ENCODE measurements at regions not wholly inside any gene's neighbourhood (a gene's known extent, or its start where the extent isn't known, plus 50 kb on each side); places are given as distances from the start of the nearest gene placed in this dataset.
"Not testable (repeated sequence)": the region's sequence is repeated elsewhere in the genome, so short reads cannot be mapped to it uniquely, and the experiment has no call there.

GRCh38 chr10:9913876-9914514 is 1103.7 kb upstream of the CELF2 start:
- DNase-seq: no peak

GRCh38 chr10:9921544-9921943 is 1096.1 kb upstream of the CELF2 start:
- no peak for DNase-seq

- DNase-seq: no peak
These were observed 1095.4 kb upstream of the CELF2 start for GRCh38 chr10:9922126-9922870.

- DNase-seq: no peak
These were observed 1091.7 kb upstream of the CELF2 start for GRCh38 chr10:9926003-9926402.

- no peak for DNase-seq
These were observed 1090.8 kb upstream of the CELF2 start for GRCh38 chr10:9926881-9927280.

- no peak for DNase-seq
These were observed 1078.0 kb upstream of the CELF2 start for GRCh38 chr10:9939716-9940115.

- no peak for DNase-seq
These were observed 1073.0 kb upstream of the CELF2 start for GRCh38 chr10:9944690-9945089.

- no peak for DNase-seq
These were observed 1067.6 kb upstream of the CELF2 start for GRCh38 chr10:9950070-9950469.

- DNase-seq: no peak
These were observed 1066.0 kb upstream of the CELF2 start for GRCh38 chr10:9951481-9952257.

- no peak for DNase-seq
These were observed 1060.3 kb upstream of the CELF2 start for GRCh38 chr10:9957351-9957750.

- DNase-seq: not testable (repeated sequence)
These were observed 1059.8 kb upstream of the CELF2 start for GRCh38 chr10:9957876-9958275.

- DNase-seq: no peak
These were observed 1052.3 kb upstream of the CELF2 start for GRCh38 chr10:9965341-9965740.

GRCh38 chr10:9986786-9987185 is 1030.9 kb upstream of the CELF2 start:
- DNase-seq: no peak

- DNase-seq: no peak
These were observed 1030.5 kb upstream of the CELF2 start for GRCh38 chr10:9987197-9987596.

GRCh38 chr10:9992661-9993060 is 1025.0 kb upstream of the CELF2 start:
- no peak for DNase-seq

- no peak for DNase-seq
These were observed 1023.5 kb upstream of the CELF2 start for GRCh38 chr10:9994131-9994530.

GRCh38 chr10:9999627-10000026 is 1018.0 kb upstream of the CELF2 start:
- DNase-seq: no peak

GRCh38 chr10:10007957-10008356 is 1009.7 kb upstream of the CELF2 start:
- DNase-seq: no peak

- DNase-seq: no peak
These were observed 1007.3 kb upstream of the CELF2 start for GRCh38 chr10:10010397-10010796.

GRCh38 chr10:10014846-10015245 is 1002.8 kb upstream of the CELF2 start:
- DNase-seq: no peak

GRCh38 chr10:10017716-10018115 is 1000.0 kb upstream of the CELF2 start:
- DNase-seq: no peak

- DNase-seq: no peak
These were observed 996.7 kb upstream of the CELF2 start for GRCh38 chr10:10020945-10021344.

GRCh38 chr10:10032991-10033390 is 984.7 kb upstream of the CELF2 start:
- DNase-seq: no peak

GRCh38 chr10:10038348-10038747 is 979.3 kb upstream of the CELF2 start:
- DNase-seq: no peak
